K562 (cell line): ENCODE measurements at regions not wholly inside any gene's neighbourhood (a gene's known extent, or its start where the extent isn't known, plus 50 kb on each side); places are given as distances from the start of the nearest gene placed in this dataset.

ENCODE experiments used
- BRD9 ChIP-seq: fragments of 450-650 bp; IDR thresholded peaks from 2 replicates; pipeline ENCODE4 v1.6.1; 2018; ENCODE audit warnings: low read depth; ENCODE audit not compliant: partially characterized antibody
- ELF4 ChIP-seq: fragments of 450-650 bp; formaldehyde crosslinking; IDR thresholded peaks from 2 replicates; pipeline ENCODE4 v1.4.0; 2022; ENCODE audit warnings: missing genetic modification characterization
- FOXJ3 ChIP-seq: sonication (generic); formaldehyde crosslinking; IDR thresholded peaks from 2 replicates; pipeline ENCODE4 v1.4.0; 2020; ENCODE audit warnings: mild to moderate bottlenecking, missing genetic modification reagents
- LCOR ChIP-seq: sonication (generic); formaldehyde crosslinking; IDR thresholded peaks from 2 replicates; pipeline ENCODE4 v1.8.0; 2022; ENCODE audit warnings: mild to moderate bottlenecking, missing genetic modification reagents
- THRB ChIP-seq: fragments of 450-650 bp; formaldehyde crosslinking; conservative IDR thresholded peaks from 2 replicates; pipeline ENCODE4 v1.4.0; 2022; ENCODE audit warnings: mild to moderate bottlenecking, missing genetic modification characterization
- ZBTB40 ChIP-seq, 2 experiments: fragments of 450-650 bp in 1 of 2; sonication (generic) in 1 of 2; formaldehyde crosslinking in 1 of 2; IDR thresholded peaks; 2 replicates each; pipeline versions ENCODE4 v1.7.1 to v1.9.0; 2016 to 2022; ENCODE audit warnings: inconsistent platforms in 1 of 2, mild to moderate bottlenecking in 1 of 2, missing genetic modification reagents in 1 of 2
- ZBTB49 ChIP-seq: sonication (generic); formaldehyde crosslinking; IDR thresholded peaks from 2 replicates; pipeline ENCODE4 v1.8.0; 2022; ENCODE audit warnings: missing genetic modification reagents, mild to moderate bottlenecking, borderline replicate concordance

- TF ChIP-seq ZBTB40 (IDR thresholded peaks at IDR 0.05) (no peak), ZBTB40 (CRISPR knock-in tag; IDR thresholded peaks at IDR 0.05) (no peak), LCOR (CRISPR knock-in tag) (no peak), ELF4 (CRISPR knock-in tag) (no peak), FOXJ3 (CRISPR knock-in tag) (no peak), BRD9 (no peak), ZBTB49 (CRISPR knock-in tag) (no peak), THRB (CRISPR knock-in tag) (no peak)
Measured at GRCh38 chr13:80235967-80236302, 105.0 kb downstream of the SPRY2 start (continued).
